Mesothelial cell of epicardium (in vitro differentiated cells): ENCODE measurements at regions not wholly inside any gene's neighbourhood (a gene's known extent, or its start where the extent isn't known, plus 50 kb on each side); places are given as distances from the start of the nearest gene placed in this dataset.

ENCODE experiments used
- DNase-seq, 2 experiments: peaks; one replicate each; pipeline ENCODE4 v3.0.0; 2021; ENCODE audit warnings: low spot score in 2 of 2; ENCODE audit not compliant: unreplicated experiment in 2 of 2
- H3K27ac Mint-ChIP-seq: 2 replicates; pipeline ENCODE4 v1.8.0; 2021; ENCODE audit warnings: mixed read lengths
- H3K27me3 Mint-ChIP-seq: 2 replicates; pipeline ENCODE4 v1.8.0; 2021; ENCODE audit warnings: low read depth, mixed read lengths
- H3K36me3 Mint-ChIP-seq: 2 replicates; pipeline ENCODE4 v1.8.0; 2021; ENCODE audit warnings: mixed read lengths
- H3K4me1 Mint-ChIP-seq: 2 replicates; pipeline ENCODE4 v1.8.0; 2021; ENCODE audit warnings: mixed read lengths
- H3K4me3 Mint-ChIP-seq: 2 replicates; pipeline ENCODE4 v1.8.0; 2021; ENCODE audit warnings: mild to moderate bottlenecking, moderate library complexity, mixed read lengths
- H3K9me3 Mint-ChIP-seq: 2 replicates; pipeline ENCODE4 v1.8.0; 2021; ENCODE audit warnings: mixed read lengths
- TF ChIP-seq, protein P1 (sequence below): fragments of 200-600 bp; sonication (generic); IDR thresholded peaks from one replicate; pipeline ENCODE4 v1.5.0; 2021; ENCODE audit warnings: antibody characterized with exemption; ENCODE audit not compliant: unreplicated experiment

DNA sequence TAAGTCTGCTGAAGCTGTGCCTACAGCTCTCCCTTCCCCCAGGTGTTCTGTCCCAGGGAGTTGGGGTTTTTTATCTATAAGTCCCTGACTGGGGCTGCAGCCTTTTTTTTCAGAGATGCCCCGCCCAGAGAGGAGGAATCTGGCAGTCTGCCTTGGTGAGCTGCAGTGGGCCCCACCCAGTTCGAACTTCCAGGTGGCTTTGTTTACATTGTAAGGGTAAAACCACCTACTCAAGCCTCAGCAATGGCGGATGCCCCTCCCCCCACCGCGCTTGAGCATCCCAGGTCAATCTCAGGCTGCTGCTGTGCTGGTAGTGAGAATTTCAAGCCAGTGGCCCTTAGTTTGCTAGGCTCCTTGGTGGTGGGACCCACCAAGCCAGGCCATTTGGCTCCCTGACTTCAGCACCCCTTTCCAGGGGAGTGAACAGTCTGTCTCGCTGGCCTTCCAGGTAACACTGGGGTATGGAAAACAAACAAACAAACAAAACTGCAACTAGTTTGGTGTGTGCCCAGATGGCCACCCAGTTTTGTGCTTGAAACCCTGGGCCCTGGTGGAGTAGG is 189.4 kb downstream of the MFSD1 start:
- Mint-ChIP-seq H3K9me3 (peaks cover 10% of the 10 kb centered on the region), H3K27ac (no peak overlapping the region), H3K4me3 (no peak overlapping the region), H3K27me3 (peaks cover 14% of the 10 kb centered on the region), H3K4me1 (no peaks in the 10 kb centered on the region), H3K36me3 (no peaks in the 10 kb centered on the region)
- TF ChIP-seq, protein P1, sequence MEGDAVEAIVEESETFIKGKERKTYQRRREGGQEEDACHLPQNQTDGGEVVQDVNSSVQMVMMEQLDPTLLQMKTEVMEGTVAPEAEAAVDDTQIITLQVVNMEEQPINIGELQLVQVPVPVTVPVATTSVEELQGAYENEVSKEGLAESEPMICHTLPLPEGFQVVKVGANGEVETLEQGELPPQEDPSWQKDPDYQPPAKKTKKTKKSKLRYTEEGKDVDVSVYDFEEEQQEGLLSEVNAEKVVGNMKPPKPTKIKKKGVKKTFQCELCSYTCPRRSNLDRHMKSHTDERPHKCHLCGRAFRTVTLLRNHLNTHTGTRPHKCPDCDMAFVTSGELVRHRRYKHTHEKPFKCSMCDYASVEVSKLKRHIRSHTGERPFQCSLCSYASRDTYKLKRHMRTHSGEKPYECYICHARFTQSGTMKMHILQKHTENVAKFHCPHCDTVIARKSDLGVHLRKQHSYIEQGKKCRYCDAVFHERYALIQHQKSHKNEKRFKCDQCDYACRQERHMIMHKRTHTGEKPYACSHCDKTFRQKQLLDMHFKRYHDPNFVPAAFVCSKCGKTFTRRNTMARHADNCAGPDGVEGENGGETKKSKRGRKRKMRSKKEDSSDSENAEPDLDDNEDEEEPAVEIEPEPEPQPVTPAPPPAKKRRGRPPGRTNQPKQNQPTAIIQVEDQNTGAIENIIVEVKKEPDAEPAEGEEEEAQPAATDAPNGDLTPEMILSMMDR, result no peak
- no peak for DNase-seq

DNA sequence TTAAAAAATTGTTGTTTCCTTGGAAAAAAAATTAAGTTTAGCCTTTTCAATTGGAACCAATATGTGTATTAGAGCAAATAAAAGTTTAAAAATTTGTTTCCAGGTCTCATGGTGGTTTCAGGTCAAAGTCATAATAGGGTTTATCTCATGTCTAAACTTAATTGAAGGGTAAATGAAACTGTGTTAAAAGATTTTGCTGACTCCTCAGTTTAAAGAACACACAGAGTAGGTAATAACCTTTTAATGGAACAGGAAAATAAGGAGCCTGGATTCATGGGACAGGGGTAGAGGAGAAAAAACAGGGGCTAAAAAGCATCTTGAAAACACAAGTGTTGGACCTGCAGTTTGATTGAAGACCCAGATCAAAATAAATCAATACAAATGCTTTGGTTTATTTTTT is 190.6 kb downstream of the MFSD1 start:
- H3K27ac Mint-ChIP-seq, result no peak overlapping the region
- peaks cover 1% of the 10 kb centered on the region for H3K9me3 Mint-ChIP-seq
- H3K4me1 Mint-ChIP-seq, result no peaks in the 10 kb centered on the region
- DNase-seq, result no peak
- peaks cover 14% of the 10 kb centered on the region for H3K27me3 Mint-ChIP-seq
- H3K4me3 Mint-ChIP-seq, result no peak overlapping the region
- TF ChIP-seq, protein P1, result no peak
- no peaks in the 10 kb centered on the region for H3K36me3 Mint-ChIP-seq

DNA sequence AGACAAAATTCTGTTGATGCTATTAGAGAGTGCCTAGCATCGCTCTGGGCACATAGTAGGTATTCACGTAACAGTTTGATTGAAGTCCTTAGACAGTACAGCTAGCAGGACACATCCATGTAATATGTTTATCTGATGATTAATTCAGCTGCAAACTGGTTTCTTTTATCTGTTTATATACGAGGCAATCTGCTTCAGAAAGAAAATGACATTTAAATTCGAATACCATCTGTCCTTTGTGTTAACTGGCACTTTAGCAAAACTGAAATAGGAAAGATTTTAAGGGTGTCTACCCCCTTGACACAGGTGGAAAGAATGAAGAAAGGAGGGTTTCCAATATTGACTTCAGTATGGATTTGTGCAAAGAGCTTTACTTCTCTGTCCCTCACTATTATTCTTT is 192.5 kb downstream of the MFSD1 start:
- H3K9me3 Mint-ChIP-seq, result no peaks in the 10 kb centered on the region
- no peak overlapping the region for H3K27ac Mint-ChIP-seq
- H3K36me3 Mint-ChIP-seq, result no peaks in the 10 kb centered on the region

GRCh38 chr3:159001711-159002110 is 199.9 kb downstream of the MFSD1 start:
- H3K27me3 Mint-ChIP-seq, result peaks cover 1% of the 10 kb centered on the region
- H3K4me3 Mint-ChIP-seq, result no peak overlapping the region
- TF ChIP-seq, protein P1, result no peak
- no peak overlapping the region for H3K27ac Mint-ChIP-seq
- no peaks in the 10 kb centered on the region for H3K9me3 Mint-ChIP-seq
- H3K4me1 Mint-ChIP-seq, result no peaks in the 10 kb centered on the region
- no peaks in the 10 kb centered on the region for H3K36me3 Mint-ChIP-seq
- no peak for DNase-seq

More for the DNA sequence above, 192.5 kb downstream of the MFSD1 start:
- H3K4me1 Mint-ChIP-seq, result no peaks in the 10 kb centered on the region
- TF ChIP-seq, protein P1, result no peak
- peaks cover 7% of the 10 kb centered on the region for H3K27me3 Mint-ChIP-seq
- H3K4me3 Mint-ChIP-seq, result no peak overlapping the region
- no peak for DNase-seq

- no peaks in the 10 kb centered on the region for H3K4me1 Mint-ChIP-seq
- H3K27me3 Mint-ChIP-seq, result peaks cover 3% of the 10 kb centered on the region
- no peaks in the 10 kb centered on the region for H3K9me3 Mint-ChIP-seq
- no peak for DNase-seq
- TF ChIP-seq, protein P1, result no peak
- H3K4me3 Mint-ChIP-seq, result no peak overlapping the region
- no peak overlapping the region for H3K27ac Mint-ChIP-seq
- no peaks in the 10 kb centered on the region for H3K36me3 Mint-ChIP-seq
These were observed 203.3 kb downstream of the MFSD1 start for GRCh38 chr3:159005137-159005536.

DNA sequence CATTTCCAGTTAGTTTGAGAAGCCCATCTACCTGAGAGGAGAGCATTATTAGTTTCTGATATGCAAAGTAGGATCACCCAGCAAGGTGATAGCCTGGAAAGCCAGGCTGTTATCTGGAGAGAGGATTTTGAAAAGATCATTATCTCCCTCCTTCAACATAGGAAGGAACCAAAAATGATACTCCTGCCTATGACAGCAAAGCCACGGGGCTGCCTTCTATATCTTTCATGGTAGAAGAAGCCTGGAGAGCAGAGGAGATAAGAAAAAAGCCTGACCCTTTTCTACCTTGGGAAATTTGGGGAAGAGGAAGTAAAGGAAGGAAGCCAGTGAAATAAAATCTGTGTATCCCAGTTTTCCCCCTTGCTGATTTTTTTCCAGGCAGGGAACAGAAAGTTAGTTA is 205.5 kb downstream of the MFSD1 start:
- Mint-ChIP-seq H3K4me3 (no peak overlapping the region), H3K27ac (no peak overlapping the region), H3K9me3 (no peaks in the 10 kb centered on the region), H3K27me3 (peaks cover 3% of the 10 kb centered on the region), H3K4me1 (no peaks in the 10 kb centered on the region), H3K36me3 (no peaks in the 10 kb centered on the region)
- TF ChIP-seq, protein P1, result no peak
- no peak for DNase-seq
